SU-DHL-6 (cell line): ENCODE measurements at regions not wholly inside any gene's neighbourhood (a gene's known extent, or its start where the extent isn't known, plus 50 kb on each side); places are given as distances from the start of the nearest gene placed in this dataset.

Experiments used
- EZH2phosphoT487 ChIP-seq: fragments of 200-600 bp; sonication (generic), shearing (Covaris generic); conservative IDR thresholded peaks from 2 replicates; pipeline ENCODE4 v1.6.1; 2018; ENCODE audit warnings: mild to moderate bottlenecking, antibody characterized with exemption, low read length, moderate library complexity, mixed read lengths
- TF ChIP-seq, protein P1 (sequence below): fragments of 200-600 bp; sonication (generic); IDR thresholded peaks from one replicate; pipeline ENCODE4 v1.5.1; 2017; ENCODE audit warnings: antibody characterized with exemption, mild to moderate bottlenecking, low read length, moderate library complexity; ENCODE audit not compliant: insufficient read depth, poor library complexity, severe bottlenecking

- TF ChIP-seq, protein P1, sequence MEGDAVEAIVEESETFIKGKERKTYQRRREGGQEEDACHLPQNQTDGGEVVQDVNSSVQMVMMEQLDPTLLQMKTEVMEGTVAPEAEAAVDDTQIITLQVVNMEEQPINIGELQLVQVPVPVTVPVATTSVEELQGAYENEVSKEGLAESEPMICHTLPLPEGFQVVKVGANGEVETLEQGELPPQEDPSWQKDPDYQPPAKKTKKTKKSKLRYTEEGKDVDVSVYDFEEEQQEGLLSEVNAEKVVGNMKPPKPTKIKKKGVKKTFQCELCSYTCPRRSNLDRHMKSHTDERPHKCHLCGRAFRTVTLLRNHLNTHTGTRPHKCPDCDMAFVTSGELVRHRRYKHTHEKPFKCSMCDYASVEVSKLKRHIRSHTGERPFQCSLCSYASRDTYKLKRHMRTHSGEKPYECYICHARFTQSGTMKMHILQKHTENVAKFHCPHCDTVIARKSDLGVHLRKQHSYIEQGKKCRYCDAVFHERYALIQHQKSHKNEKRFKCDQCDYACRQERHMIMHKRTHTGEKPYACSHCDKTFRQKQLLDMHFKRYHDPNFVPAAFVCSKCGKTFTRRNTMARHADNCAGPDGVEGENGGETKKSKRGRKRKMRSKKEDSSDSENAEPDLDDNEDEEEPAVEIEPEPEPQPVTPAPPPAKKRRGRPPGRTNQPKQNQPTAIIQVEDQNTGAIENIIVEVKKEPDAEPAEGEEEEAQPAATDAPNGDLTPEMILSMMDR, result no peak
- TF ChIP-seq EZH2phosphoT487, result no peak
These were observed 771.9 kb upstream of the DEFB115 start for GRCh38 chr20:30485331-30486102.
